Osteoblast (primary cell): ENCODE measurements at regions not wholly inside any gene's neighbourhood (a gene's known extent, or its start where the extent isn't known, plus 50 kb on each side); places are given as distances from the start of the nearest gene placed in this dataset.

ENCODE experiments used
- DNase-seq: peaks from one replicate; pipeline ENCODE4 v3.0.0; 2011; ENCODE audit warnings: low spot score, mixed read lengths; ENCODE audit not compliant: insufficient read length; ENCODE audit errors: missing footprints
- H2AFZ ChIP-seq: 2 replicates; pipeline ENCODE4 v1.6.0; 2011; ENCODE audit warnings: mild to moderate bottlenecking, low read length
- H3K27ac ChIP-seq: 2 replicates; pipeline ENCODE4 v1.5.1; 2011; ENCODE audit warnings: mild to moderate bottlenecking, low read depth, low read length, moderate library complexity
- H3K27me3 ChIP-seq: 2 replicates; pipeline ENCODE4 v1.6.0; 2012; ENCODE audit warnings: mild to moderate bottlenecking, control low read depth, inconsistent platforms, low read length, moderate library complexity; ENCODE audit not compliant: insufficient read depth
- H3K36me3 ChIP-seq: 2 replicates; pipeline ENCODE4 v1.5.1; 2011; ENCODE audit warnings: mild to moderate bottlenecking, low read length, control low read depth, moderate library complexity; ENCODE audit not compliant: insufficient read depth
- H3K4me1 ChIP-seq: 2 replicates; pipeline ENCODE4 v1.5.1; 2011; ENCODE audit warnings: mild to moderate bottlenecking, low read length, control low read depth, moderate library complexity; ENCODE audit not compliant: insufficient read depth
- H3K4me2 ChIP-seq: 2 replicates; pipeline ENCODE4 v1.6.0; 2011; ENCODE audit warnings: mild to moderate bottlenecking, low read length; ENCODE audit not compliant: insufficient read depth
- H3K4me3 ChIP-seq: fragments of 200-600 bp; sonication (generic); 3 replicates; pipeline ENCODE4 v1.5.1; 2012; ENCODE audit warnings: mild to moderate bottlenecking, low read length, inconsistent platforms; ENCODE audit not compliant: insufficient read depth
- H3K79me2 ChIP-seq: 2 replicates; pipeline ENCODE4 v1.6.0; 2012; ENCODE audit warnings: mild to moderate bottlenecking, low read length, control low read depth, inconsistent platforms; ENCODE audit not compliant: insufficient read depth
- H3K9me3 ChIP-seq: 2 replicates; pipeline ENCODE4 v1.5.1; 2011; ENCODE audit warnings: low read depth, low read length, control low read depth
- H4K20me1 ChIP-seq: 2 replicates; pipeline ENCODE4 v1.6.0; 2012; ENCODE audit warnings: mild to moderate bottlenecking, low read length, control low read depth; ENCODE audit not compliant: insufficient read depth
- TF ChIP-seq, protein P1 (sequence below): IDR thresholded peaks from 2 replicates; pipeline ENCODE4 v1.5.1; 2011; ENCODE audit warnings: mild to moderate bottlenecking, low read depth, low read length, moderate library complexity; ENCODE audit errors: extremely low read depth

DNA sequence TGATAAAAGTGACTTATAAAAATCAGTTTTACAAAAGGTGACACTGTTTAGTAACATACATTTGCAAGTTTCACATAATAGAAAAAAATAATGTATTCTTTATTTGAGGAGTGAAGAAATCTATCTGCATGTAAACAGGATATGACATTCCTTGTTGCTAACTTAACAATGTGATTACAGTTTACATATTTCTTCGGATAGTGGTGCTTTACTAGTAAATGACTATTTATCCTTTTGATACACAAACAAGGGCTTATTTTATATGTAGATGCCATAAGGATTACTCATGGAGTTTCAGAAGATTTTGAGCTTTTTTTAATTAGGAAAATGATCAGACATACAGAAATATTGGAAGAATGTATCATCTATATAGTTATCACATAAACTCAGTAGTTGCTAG lies 126.5 kb downstream of the SLIT2 start:
- no peak for DNase-seq
- H3K9me3 ChIP-seq = no peaks in the 10 kb centered on the region
- no peak overlapping the region for H3K4me3 ChIP-seq
- no peak overlapping the region for H3K4me2 ChIP-seq
- no peak overlapping the region for H2AFZ ChIP-seq
- no peaks in the 10 kb centered on the region for H3K36me3 ChIP-seq
- H3K27ac ChIP-seq = no peak overlapping the region
- peaks cover 5% of the 10 kb centered on the region for H3K4me1 ChIP-seq
- no peaks in the 10 kb centered on the region for H4K20me1 ChIP-seq
- no peaks in the 10 kb centered on the region for H3K27me3 ChIP-seq
- TF ChIP-seq, protein P1, sequence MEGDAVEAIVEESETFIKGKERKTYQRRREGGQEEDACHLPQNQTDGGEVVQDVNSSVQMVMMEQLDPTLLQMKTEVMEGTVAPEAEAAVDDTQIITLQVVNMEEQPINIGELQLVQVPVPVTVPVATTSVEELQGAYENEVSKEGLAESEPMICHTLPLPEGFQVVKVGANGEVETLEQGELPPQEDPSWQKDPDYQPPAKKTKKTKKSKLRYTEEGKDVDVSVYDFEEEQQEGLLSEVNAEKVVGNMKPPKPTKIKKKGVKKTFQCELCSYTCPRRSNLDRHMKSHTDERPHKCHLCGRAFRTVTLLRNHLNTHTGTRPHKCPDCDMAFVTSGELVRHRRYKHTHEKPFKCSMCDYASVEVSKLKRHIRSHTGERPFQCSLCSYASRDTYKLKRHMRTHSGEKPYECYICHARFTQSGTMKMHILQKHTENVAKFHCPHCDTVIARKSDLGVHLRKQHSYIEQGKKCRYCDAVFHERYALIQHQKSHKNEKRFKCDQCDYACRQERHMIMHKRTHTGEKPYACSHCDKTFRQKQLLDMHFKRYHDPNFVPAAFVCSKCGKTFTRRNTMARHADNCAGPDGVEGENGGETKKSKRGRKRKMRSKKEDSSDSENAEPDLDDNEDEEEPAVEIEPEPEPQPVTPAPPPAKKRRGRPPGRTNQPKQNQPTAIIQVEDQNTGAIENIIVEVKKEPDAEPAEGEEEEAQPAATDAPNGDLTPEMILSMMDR = no peak
- peaks cover 16% of the 10 kb centered on the region for H3K79me2 ChIP-seq

DNA sequence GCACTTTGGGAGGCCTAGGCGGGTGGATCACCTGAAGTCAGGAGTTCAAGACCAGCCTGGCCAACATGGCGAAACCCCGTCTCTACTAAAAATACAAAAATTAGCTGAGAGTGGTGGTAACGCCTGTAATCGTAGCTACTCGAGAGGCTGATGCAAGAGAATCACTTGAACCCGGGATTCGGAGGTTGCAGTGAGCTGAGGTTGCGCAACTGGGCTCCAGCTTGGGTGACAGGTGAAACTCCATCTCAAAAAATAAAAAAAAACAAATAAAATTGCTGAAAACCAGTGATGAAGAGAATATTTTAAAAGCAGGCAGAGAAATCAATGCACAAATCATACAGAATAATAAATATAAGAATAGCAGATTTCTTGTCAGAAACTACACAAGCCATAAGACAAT lies 129.3 kb downstream of the SLIT2 start:
- Histone ChIP-seq H3K79me2 (peaks cover 5% of the 10 kb centered on the region), H3K27ac (no peak overlapping the region)

DNA sequence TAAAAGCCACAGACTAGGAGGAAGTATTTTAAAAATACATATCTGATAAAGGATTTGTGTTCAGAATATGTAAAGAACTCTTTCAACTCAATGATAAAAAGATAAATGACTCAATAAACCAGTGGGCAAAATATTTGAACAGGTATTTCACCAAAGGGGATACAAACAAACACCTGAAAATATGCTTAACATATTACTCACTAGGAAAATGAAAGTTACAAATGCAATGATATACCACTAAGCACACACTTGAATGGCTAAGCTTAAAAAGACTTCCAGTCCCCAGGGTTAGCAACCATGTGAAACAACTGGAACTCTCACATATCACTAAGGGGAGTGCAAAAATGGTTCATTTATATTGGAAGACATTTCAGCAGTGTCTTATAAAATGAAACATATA lies 131.6 kb downstream of the SLIT2 start:
- Histone ChIP-seq H4K20me1 (no peaks in the 10 kb centered on the region), H2AFZ (no peak overlapping the region), H3K4me3 (no peak overlapping the region), H3K9me3 (no peaks in the 10 kb centered on the region), H3K36me3 (no peaks in the 10 kb centered on the region), H3K79me2 (peaks cover 5% of the 10 kb centered on the region), H3K27me3 (no peaks in the 10 kb centered on the region), H3K4me2 (no peak overlapping the region), H3K27ac (no peak overlapping the region), H3K4me1 (peaks cover 5% of the 10 kb centered on the region)
- TF ChIP-seq, protein P1 = no peak
- DNase-seq = no peak

More for the DNA sequence above, 129.3 kb downstream of the SLIT2 start:
- no peak for DNase-seq
- Histone ChIP-seq H3K4me1 (peaks cover 4% of the 10 kb centered on the region), H3K36me3 (no peaks in the 10 kb centered on the region), H4K20me1 (no peaks in the 10 kb centered on the region), H3K27me3 (no peaks in the 10 kb centered on the region), H3K4me2 (no peak overlapping the region), H3K9me3 (no peaks in the 10 kb centered on the region), H2AFZ (no peak overlapping the region), H3K4me3 (no peak overlapping the region)
- TF ChIP-seq, protein P1 = no peak

DNA sequence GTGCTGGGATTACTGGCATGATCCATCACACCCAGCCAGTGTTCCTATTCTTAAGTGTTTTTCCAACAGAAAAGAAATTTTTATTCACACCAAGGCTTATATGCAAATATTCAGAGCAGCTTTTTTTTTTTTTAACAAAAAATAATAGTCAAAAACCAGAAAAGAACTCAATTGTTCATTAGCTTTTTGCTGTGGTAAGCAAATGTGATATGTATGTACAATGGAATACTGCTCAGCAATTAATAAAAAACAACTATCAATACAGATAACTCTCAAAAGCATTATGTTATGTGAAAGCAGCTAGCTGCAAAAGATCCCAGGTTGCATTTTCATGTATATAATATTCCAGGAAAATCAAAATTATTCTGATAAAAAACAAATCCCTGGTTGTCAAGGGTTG lies 132.3 kb downstream of the SLIT2 start:
- no peak for DNase-seq
- H3K9me3 ChIP-seq = no peaks in the 10 kb centered on the region
- no peak overlapping the region for H2AFZ ChIP-seq
- H3K4me3 ChIP-seq = no peak overlapping the region
- H3K79me2 ChIP-seq = peaks cover 5% of the 10 kb centered on the region
- H4K20me1 ChIP-seq = no peaks in the 10 kb centered on the region
- TF ChIP-seq, protein P1 = no peak
- H3K36me3 ChIP-seq = no peaks in the 10 kb centered on the region
- H3K4me1 ChIP-seq = peaks cover 5% of the 10 kb centered on the region
- no peaks in the 10 kb centered on the region for H3K27me3 ChIP-seq
- H3K27ac ChIP-seq = no peak overlapping the region
- no peak overlapping the region for H3K4me2 ChIP-seq
